Suprapubic skin (tissue), 3 donors: ENCODE measurements at regions not wholly inside any gene's neighbourhood (a gene's known extent, or its start where the extent isn't known, plus 50 kb on each side); places are given as distances from the start of the nearest gene placed in this dataset.
"Not testable (repeated sequence)": the region's sequence is repeated elsewhere in the genome, so short reads cannot be mapped to it uniquely, and the experiment has no call there.

Experiments used
- CTCF ChIP-seq, 2 donors: fragments of 200-600 bp in 1 of 2; fragments of 450-650 bp in 1 of 2; sonication (generic) in 1 of 2; IDR thresholded peaks; one replicate each; pipeline ENCODE4 v1.5.1; 2016 to 2019; ENCODE audit warnings: antibody characterized with exemption in 2 of 2, mild to moderate bottlenecking in 1 of 2, moderate library complexity in 1 of 2
- POLR2A ChIP-seq, 2 donors: fragments of 450-650 bp; IDR thresholded peaks; one replicate each; pipeline ENCODE4 v1.6.1; 2017; ENCODE audit warnings: antibody characterized with exemption in 2 of 2, mild to moderate bottlenecking in 2 of 2, moderate library complexity in 2 of 2

DNA sequence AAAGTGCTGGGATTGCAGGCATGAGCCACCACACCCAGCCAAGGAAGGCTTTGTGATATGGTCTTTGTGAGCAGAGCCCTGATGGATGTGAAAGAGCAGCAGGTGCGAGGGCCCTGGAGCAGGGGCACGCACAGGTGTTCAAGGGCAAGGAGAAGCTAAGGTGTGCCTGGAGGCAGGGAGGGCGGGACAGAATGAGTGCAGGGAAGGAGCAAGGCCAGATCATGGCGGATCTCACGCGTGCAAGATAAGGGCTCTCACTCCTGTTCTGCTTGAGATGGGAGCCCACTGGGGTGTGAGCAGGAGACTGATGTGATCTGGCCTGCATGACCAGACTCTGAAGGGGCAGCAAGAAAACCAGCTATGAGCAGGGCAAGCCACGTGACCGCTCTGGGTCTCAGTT is 295.0 kb downstream of the GOLGA6L6 start:
- not testable (repeated sequence) for TF ChIP-seq CTCF, POLR2A (IDR thresholded peaks at IDR 0.05)
